DMS 273 (cell line): ENCODE measurements at regions not wholly inside any gene's neighbourhood (a gene's known extent, or its start where the extent isn't known, plus 50 kb on each side); places are given as distances from the start of the nearest gene placed in this dataset.

Source experiments
- DNase-seq: peaks from one replicate; lab custom pipeline; 2025; ENCODE audit not compliant: unreplicated experiment; lab: John Stamatoyannopoulos, UW

GRCh38 chr4:15262396-15262795 lies 165.4 kb upstream of the C1QTNF7 start:
- DNase-seq, result no peak

GRCh38 chr4:15270201-15270600 lies 157.6 kb upstream of the C1QTNF7 start:
- no peak for DNase-seq

GRCh38 chr4:15286041-15286440 lies 141.8 kb upstream of the C1QTNF7 start:
- DNase-seq, result no peak

- DNase-seq, result no peak
Measured at GRCh38 chr4:15291122-15291521, 136.7 kb upstream of the C1QTNF7 start.

- no peak for DNase-seq
Measured at GRCh38 chr4:15293711-15294110, 134.1 kb upstream of the C1QTNF7 start.

GRCh38 chr4:15294202-15294601 lies 133.6 kb upstream of the C1QTNF7 start:
- DNase-seq, result no peak

GRCh38 chr4:15294832-15295231 lies 133.0 kb upstream of the C1QTNF7 start:
- no peak for DNase-seq

- DNase-seq, result peak; percentile 29
Measured at GRCh38 chr4:15295421-15296162, 132.2 kb upstream of the C1QTNF7 start.

- DNase-seq, result no peak
Measured at GRCh38 chr4:15297344-15297743, 130.5 kb upstream of the C1QTNF7 start.

- no peak for DNase-seq
Measured at GRCh38 chr4:15299627-15300026, 128.2 kb upstream of the C1QTNF7 start.

- DNase-seq, result no peak
Measured at GRCh38 chr4:15303052-15303641, 124.7 kb upstream of the C1QTNF7 start.

- DNase-seq, result no peak
Measured at GRCh38 chr4:15314974-15315373, 112.9 kb upstream of the C1QTNF7 start.

- no peak for DNase-seq
Measured at GRCh38 chr4:15317246-15317645, 110.6 kb upstream of the C1QTNF7 start.

GRCh38 chr4:15318621-15319348 lies 109.0 kb upstream of the C1QTNF7 start:
- no peak for DNase-seq

- no peak for DNase-seq
Measured at GRCh38 chr4:15320121-15320678, 107.6 kb upstream of the C1QTNF7 start.

- no peak for DNase-seq
Measured at GRCh38 chr4:15322006-15322405, 105.8 kb upstream of the C1QTNF7 start.

- DNase-seq, result no peak
Measured at GRCh38 chr4:15325987-15326386, 101.8 kb upstream of the C1QTNF7 start.

- DNase-seq, result no peak
Measured at GRCh38 chr4:15327311-15328298, 100.2 kb upstream of the C1QTNF7 start.

GRCh38 chr4:15331930-15332329 lies 95.9 kb upstream of the C1QTNF7 start:
- DNase-seq, result no peak

- DNase-seq, result no peak
Measured at GRCh38 chr4:15332377-15332776, 95.5 kb upstream of the C1QTNF7 start.
